Stimulated activated CD4-positive, alpha-beta T cell treated with anti-CD3 and anti-CD28 coated beads, TNF-alpha, amount 100 ng/mL, for 24 hours (primary cell): ENCODE measurements at regions not wholly inside any gene's neighbourhood (a gene's known extent, or its start where the extent isn't known, plus 50 kb on each side); places are given as distances from the start of the nearest gene placed in this dataset.
"Not testable (repeated sequence)": the region's sequence is repeated elsewhere in the genome, so short reads cannot be mapped to it uniquely, and the experiment has no call there.

Experiments
- DNase-seq, 3 experiments: peaks; one replicate each; pipeline ENCODE4 v3.0.0-alpha.2; 2020; ENCODE audit warnings: low read depth in 3 of 3

DNA sequence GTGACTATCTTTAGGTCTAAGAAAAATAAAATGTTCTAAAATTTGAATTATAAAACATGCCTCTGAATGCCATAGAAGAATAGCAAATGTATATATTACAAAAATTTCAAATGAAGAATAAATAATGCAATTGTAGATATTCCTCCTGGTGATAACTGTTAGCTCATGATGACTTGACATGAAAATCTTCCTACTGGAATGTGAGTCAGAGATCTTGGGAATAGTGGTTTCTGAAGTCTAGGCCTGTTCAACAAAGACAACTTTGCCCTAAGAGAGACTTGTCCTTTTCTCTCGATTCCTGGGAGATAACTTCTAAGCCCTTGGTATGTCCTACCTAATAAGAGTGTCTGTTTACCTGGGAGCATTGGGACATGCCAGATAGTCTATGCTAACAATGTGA, 746.3 kb upstream of the RIOK2 start:
- no peak for DNase-seq

DNA sequence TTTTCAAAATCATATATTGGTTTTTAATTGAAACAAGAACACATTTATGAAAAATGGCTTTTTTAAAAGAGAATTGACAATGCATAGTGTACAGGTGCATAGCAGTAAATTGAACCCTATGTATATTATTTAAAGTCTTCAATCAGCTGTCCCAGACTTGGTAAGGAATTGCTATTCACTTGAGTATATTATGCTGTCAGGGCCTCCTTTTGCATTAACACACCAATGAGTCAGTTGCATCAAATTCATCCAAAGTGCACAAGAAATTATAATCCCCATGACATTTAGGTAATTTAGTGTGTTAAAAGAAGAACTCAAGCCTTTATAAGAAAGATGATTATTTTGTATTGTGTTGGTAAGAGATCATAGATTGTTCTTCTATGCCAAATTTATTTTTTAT, 748.8 kb upstream of the RIOK2 start:
- DNase-seq, result no peak

DNA sequence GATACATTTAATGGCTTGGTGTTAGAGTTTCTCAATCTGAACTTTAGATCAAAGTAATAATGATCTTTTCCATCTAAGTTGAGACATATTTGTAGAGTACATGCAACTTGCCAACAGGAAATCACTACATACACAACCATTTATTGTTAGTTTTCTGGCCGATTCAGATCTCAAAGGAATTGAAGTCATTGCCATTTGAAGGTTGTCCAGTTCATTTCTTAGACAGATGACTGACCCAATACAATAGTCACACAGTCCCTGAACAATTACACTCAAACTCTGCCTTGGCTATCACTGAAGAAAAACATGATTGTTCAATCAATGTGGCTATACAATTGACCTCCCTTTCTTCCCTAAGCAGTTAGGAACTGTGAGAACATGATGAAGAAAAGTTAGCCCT, 753.2 kb upstream of the RIOK2 start:
- no peak for DNase-seq

DNA sequence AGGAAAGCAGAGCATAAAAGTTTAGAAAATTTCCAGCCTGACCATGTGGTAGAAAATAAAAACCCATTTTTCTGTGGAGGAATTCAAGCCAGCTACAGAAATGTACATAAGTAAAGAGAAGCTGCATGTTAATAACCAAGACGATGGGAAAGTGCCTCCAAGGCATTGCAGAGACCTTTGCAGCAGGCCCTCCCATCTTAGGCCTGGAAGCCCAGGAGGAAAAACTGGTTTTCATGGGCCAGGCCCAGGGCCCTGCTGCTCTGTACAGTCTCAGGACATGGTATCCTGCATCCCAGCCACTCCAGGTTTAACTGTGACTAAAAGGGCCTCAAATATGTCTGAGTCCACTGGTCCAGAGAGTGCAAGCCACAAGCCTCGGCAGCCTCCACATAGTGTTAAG, 754.8 kb upstream of the RIOK2 start:
- DNase-seq, result no peak

DNA sequence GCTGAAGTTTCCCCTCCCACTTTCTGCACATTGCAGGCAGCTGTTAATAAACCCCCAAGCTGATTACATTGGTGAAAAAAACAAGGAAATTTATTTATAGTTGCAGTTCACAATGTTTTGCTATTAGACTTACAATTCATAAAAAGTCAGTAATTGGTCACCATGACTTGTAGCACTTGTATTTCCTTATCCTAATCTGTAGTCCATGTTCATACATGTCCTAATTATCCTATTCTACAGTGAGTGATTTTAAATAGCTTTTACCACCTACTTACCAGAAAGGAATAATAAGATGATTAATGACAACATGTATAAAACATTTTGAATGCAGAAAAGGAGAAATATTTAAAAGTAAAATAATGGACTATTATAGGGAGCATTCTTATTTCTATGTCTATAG, 760.0 kb upstream of the RIOK2 start:
- DNase-seq, result no peak

DNA sequence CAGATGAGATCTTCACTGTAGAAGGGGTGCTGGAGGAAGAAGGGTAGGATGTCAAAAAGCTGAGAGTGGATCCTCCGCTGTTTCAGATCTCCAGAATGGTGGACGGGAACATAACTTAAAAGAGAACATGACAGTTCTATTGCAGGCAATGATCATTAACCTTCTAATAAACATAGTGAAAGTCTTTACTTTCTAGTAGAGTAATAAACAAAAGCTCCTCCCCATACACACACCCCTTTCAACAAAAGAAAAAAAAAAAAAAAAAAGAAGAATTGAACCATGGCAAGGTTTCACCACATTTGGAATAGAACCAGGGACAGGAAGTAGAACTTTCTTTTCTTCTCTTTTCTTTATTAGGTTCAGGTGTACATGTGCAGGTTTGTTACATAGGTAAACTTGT, 768.1 kb upstream of the RIOK2 start:
- DNase-seq, result no peak

DNA sequence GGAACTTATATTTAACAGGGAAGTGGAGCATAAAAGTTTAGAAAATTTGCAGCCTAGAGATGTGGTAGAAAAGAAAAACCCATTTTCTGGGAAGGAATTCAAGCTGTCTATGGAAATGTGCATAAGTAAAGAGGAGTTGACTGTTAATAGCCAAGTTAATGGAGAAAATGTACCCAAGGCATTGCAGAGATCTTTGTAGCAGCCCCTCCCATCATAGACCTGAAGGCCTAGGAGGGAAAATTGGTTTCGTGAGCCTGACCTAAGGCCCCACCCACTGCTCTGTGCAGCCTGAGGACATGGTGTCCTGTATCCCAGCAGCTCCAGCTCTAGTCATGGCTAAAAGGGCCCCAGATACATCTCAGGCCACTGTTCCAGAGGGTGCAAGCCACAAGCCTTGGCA, 772.4 kb upstream of the RIOK2 start:
- DNase-seq, result no peak

DNA sequence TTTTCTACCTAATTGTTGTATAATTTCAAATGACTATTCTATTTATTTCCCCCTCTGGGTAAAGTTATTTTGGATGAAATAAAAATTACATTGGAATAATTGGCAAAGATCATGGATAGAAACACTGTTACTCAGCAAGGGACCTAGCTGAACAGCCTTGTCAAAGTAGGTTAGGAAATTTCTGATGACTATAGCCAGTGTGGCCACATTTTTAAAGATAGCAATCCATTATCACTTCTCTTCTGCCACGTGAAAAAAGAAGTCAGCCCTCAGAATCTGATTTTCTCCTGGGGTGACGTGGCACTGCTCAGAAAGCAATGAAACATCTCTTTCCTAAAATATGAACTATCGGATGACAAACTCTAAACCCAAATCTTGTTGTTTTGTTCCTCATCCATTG, 784.2 kb upstream of the RIOK2 start:
- no peak for DNase-seq

DNA sequence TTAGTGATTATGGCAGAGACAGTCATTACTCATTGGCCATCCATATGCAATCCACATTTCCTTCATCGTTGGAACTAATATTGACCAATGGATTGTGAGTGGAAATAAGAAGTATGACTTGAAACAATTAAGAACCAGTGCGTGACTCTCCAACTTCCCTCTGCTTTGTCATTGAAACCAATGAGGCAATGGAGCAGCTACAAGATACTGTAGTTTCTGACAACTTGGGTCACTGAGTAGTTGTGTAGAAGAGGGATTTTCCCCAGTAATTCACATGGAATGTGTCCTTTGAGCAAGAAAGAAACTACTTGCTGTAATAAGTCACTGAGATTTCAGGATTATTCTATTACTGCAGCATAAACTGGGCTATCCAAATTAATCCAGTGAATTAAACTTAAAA, 785.3 kb upstream of the RIOK2 start:
- no peak for DNase-seq

DNA sequence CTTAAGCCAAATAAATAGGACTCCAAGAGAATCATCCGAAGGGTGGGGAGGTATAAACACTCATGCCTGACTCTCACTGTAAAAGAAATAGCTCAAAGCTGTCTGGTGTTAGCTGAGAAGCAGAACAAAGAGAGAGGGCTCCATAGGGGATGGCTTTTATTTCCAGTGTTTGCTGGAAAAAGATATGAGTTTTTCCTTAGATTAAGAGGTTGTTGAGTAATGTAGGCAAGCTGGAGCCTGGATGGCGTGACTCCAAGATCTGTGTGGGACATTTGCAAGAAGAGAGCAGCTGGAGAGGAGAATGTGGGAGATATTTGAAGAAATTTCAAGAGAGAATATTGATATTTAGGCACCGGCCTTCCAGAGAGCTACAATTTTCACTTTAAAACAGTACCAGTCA, 793.7 kb upstream of the RGMB start:
- no peak for DNase-seq

DNA sequence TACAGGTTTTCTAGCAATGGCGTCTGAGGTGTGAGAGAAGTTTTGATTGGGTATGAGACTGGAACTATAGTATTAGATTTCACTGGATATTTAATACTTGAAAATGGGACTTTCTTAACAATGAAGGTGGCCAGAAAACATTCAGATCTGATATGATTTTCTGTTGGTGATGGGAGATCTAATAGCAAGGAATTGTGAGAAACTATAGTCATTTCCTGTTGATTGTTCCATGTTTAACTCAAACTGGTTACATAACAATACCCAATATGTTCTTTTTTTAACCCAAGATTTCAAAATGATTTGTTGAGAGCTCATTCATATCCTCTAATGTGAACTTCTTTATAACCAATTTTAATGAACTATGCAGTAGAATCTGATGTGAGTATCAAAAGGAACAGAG, 793.2 kb upstream of the RGMB start:
- DNase-seq, result no peak

DNA sequence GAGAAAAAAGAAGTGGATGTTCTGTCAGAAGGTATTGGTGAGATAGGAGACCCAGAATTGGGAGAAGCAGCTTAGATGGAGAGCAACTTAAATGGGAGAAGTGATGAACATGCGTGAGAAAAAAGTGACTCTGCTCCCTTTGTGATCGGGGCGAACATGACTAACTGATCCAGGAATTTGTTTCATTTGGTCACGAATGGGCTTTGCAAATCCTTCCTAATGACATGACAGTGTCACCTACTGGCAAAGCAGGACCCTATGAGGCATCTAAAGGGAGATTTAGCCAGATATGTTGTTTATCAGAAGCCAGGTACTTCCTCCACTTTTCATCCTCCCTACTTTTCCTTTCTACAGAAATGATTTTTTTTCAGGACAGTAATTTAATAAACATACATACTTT, 787.4 kb upstream of the RGMB start:
- DNase-seq, result no peak

DNA sequence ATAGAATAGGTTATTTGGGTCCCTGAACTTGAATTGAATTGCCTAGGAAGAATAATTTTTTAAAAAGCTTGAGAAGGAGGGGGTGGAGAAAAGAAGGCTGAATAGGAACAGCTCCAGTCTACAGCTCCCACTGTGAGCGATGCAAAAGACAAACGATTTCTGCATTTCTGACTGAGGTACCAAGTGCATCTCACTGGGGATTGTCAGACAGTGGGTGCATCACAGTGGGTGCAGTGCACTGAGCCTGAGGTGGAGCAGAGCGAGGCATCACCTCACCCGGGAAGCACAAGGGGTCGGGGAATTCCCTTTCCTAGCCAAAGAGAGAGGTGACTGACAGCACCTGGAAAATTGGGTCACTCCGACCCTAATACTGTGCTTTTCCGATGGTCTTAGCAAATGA, 782.2 kb upstream of the RGMB start:
- DNase-seq, result no peak

DNA sequence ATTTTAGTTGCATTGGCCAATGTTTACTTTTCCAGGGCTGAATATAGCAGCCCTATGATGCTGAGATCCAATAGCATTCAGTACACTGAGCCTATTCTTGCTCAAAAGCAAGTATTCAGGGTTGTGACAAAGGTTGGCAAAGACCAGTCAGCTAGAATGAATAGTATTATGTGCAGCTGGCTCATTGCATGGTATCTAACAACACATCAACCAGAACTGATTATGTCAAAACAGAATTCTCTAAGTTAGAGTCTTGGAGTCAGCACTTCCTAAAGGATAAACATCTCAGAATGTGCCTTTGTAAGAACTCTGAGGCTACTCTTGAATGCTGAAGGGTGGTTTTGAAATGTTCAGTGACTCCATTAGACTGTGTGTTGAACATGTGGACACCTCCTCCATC, 774.5 kb upstream of the RGMB start:
- no peak for DNase-seq

DNA sequence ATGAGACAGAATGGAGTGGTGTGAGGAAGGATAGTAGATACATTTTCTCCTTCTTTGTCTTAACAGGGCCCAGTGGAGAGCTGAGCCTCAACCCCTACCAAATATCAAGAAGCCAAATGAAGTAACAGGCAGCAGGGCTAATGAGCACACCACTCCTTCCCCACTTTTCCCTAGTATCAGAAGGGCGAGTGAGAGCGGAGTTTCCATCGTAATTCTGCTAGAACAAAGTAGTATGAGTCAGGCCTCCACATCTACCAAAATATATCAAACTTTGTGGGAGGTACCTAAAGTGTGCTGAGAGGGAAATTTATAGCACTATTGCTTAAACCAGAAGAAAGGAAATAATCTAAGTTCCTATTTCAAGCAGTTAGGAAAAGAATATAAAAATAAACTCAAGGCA, 769.0 kb upstream of the RGMB start:
- no peak for DNase-seq

DNA sequence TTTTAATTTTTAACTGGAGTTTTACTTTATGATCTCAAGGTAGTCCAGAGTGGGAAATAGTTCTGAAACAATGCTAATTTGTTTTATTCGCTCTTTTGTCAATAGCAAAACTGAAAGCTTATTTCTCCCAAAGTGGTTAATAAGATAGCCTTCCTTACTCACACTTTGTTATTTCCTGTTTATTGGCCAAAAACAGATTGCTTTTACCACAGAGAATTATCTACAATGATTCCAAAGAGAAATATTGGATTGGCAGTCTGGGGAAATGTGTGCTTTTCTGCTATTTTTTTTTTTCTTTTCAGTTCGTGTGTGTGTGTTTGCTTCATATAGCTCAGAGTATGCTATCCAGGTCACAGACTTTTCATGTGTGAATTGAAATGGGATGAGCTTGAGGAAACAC, 756.7 kb upstream of the RGMB start:
- DNase-seq, result no peak

DNA sequence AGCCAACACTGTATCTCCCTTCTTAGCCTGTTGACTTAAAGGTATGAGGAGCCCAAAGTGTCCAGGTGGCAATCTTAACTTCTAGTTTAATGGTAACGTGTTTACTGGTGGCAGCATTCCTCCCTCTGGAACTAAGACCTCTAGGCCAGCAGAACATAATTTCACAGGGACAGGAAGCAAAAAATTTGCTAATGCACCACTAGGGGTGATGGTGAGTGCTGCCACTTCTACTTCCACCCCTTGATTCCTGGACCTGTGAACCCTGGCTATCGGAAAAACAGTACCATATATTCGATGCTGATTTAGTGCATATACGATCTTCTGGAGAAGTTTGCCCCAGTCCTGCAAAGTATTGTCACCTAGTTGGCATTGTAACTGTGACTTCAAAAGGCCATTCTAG, 743.2 kb upstream of the RGMB start:
- not testable (repeated sequence) for DNase-seq

DNA sequence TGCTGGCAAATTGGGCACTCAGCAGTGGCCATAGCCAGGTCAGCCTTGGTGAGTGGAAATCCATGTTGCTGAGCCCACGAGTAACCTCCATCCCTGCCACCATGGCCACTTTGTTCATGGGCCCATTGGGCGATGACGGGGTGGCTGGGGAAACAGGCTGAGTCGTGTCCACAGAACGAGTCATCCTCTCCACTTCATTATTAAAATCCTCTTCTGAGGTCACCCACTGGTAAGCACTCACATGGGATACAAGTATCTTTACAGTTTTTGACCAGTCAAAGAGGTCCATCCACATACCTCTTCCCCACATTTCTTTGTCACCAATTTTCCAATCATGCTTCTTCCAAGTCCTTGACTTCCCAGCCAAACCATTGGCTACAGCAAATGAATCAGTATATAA, 742.4 kb upstream of the RGMB start:
- DNase-seq, result not testable (repeated sequence)

DNA sequence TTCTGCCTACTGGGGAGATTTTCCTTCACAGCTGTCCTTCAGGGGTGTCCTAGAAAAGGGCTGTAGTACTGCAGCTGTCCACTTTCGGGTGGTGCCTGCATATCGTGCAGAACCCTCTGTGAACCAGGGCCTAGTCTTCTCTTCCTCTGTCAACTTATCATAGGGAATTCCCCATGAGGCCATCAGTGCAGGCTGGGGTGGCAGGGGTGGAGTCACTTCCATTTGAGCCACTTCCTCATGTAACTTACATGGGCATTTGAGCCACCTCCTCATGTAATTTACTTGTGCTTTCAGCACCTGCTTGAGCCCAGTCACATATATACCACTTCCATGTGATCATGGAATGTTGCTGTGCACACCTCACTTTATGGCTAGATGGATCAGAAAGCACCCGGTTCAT, 742.0 kb upstream of the RGMB start:
- no peak for DNase-seq

DNA sequence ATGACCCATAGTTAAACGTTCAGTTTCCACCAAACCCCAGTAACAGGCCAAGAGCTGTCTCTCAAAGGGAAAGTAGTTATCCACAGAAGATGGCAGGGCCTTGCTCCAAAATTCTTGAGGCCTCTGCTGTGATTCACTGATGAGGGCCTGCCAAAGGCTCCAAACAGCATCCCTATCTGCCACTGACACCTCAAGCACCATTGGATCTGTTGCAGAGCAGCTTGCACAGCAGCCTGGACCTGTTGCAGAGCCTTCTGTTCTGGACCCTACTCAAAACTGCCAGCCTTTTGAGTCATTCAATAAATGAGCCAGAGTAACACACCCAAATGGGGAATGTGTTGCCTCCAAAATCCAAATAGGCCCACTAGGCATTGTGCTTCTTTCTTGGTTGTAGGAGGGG, 741.5 kb upstream of the RGMB start:
- DNase-seq, result no peak

DNA sequence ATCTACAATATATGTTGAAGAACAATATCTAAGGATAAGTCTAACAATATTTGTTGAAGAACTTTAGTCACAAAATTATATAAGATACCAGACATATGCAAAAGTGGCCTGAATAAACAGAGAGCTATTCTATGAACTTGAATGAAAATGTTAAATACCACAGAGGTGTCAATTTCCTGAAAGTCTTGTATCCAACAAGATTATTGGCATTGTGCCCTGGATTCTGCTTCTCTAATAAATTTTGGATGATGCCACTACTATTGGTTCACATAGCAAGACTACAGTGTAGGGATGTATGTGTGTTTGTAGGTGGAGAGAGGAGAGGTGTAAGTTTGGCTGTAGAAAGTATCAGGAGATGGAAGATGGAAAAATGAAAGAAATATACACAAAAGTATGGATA, 731.8 kb upstream of the RGMB start:
- no peak for DNase-seq

DNA sequence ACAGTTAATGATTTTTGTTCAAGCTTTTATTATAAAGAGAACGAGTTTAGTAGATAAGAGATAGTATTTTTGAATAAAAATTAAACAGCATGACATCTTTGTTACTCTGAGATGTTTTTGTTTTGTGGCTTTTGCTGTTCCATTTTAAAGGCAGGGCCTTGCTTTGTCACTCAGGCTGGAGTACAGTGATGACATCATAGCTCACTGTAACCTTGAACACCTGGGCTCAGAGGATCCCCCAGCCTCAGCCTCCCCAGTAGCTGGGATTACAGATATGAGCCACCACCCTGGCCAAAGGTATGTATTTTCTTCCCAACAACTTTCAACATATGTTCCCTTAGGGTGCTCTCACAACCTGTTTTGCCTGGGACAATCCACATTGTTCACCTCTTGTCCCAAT, 730.9 kb upstream of the RGMB start:
- DNase-seq, result no peak

DNA sequence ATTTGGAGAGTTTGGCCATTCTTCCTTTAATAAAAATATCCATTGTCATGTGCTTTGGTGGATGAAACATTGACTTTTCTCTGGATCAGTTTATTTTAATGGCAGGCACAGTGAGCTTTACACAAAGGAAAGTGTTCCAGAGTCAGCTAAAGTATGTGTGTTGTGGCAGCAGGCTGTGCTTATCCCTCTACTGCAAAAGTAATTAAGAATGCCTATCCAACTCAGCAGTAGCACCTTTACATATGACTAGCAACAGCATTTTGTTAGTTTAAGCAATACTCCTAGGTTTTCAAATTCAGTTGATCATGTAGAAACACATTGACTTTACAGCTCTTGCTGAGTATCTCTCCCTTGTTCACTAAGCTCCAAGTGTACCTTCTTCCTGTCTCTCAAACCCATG, 730.5 kb upstream of the RGMB start:
- no peak for DNase-seq

DNA sequence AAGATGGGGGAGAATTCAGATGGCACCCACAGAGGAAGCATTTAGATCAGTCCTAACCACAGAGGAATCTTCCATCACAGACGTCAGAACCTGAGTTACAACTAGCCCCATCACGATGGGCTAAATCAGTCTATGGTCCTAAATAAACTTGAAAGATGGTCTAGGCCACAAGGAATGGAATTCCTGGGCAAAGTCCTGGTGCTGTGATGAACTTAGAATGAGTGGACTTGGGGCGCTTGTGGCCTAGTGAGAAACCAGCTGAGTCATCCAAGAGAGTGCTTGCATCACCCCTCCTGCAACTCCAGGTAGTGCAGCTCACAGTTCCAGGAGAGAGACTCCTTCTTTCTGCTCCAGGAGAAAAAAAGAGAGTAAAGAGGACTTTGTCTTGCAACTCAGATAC, 722.9 kb upstream of the RGMB start:
- no peak for DNase-seq

DNA sequence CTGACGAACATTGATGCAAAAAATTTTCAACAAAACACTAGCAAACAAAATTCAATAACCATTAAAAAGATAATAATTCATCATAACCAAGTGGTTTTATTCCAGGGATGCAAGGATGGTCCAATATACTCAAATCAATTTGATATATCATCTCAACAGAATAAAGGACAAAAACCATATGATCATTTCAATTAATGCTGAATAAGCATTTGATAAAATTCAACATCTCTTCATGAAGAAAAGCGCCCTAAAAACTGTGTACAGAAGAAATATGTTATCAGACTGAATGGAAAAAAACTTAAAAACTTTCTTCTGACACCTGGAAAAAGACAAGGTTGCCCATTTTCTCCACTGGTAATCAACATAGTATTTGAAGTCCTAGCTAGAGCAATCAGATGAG, 720.3 kb upstream of the RGMB start:
- DNase-seq, result no peak
